ENCODE measurements at regions not wholly inside any gene's neighbourhood (a gene's known extent, or its start where the extent isn't known, plus 50 kb on each side); places are given as distances from the start of the nearest gene placed in this dataset.

DNA sequence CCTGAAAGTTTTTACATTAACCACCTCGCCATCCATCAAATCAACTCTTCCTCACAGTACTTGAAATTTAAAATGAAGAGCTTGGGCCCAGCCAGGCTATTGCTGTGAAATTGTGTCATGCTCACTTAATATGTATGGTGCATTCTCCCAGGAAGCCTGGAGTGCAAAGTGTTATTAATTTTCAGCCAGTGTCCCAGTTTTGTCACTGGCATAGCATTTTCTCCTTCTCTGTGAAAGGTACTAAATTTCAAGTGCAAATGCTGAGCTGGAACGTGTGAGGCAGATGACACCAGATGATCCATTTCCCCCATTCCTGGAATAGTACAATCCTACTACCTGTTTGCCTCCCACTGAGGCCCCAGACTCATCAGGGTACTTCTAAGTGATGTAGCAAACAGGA lies 397.6 kb upstream of the ACTBL2 start:
- no peak for TF ChIP-seq BRCA1 (IDR thresholded peaks at IDR 0.05; ENCODE audit: low read depth, low read length)
- TF ChIP-seq RFX5 (IDR thresholded peaks at IDR 0.05; ENCODE audit: borderline replicate concordance, low read depth, low read length): no peak
- TF ChIP-seq POLR2A (IDR thresholded peaks at IDR 0.05; ENCODE audit: control extremely low read depth in 1 of 2, low read depth in 2 of 2, low read length in 2 of 2): no peak
- no peak for TF ChIP-seq CTCF (IDR thresholded peaks at IDR 0.05; ENCODE audit: control extremely low read depth in 1 of 3, insufficient read depth in 1 of 3, low read depth in 1 of 3, low read length in 3 of 3)
- no peak for TF ChIP-seq SAP30 (IDR thresholded peaks at IDR 0.05; ENCODE audit: insufficient read depth, insufficient replicate concordance, low read length)
- no peak for TF ChIP-seq TCF12 (IDR thresholded peaks at IDR 0.05; ENCODE audit: low read depth, low read length)
- TF ChIP-seq EZH2 (IDR thresholded peaks at IDR 0.05; ENCODE audit: low read depth, low read length, severe bottlenecking): no peak
- no peak for TF ChIP-seq TAF1 (IDR thresholded peaks at IDR 0.05; ENCODE audit: low read depth, low read length)
- no peak for TF ChIP-seq JUN (IDR thresholded peaks at IDR 0.05; ENCODE audit: low read depth, low read length)

All from H1 (cell line).